Stimulated activated CD4-positive, alpha-beta T cell treated with anti-CD3 and anti-CD28 coated beads, Interleukin-2, amount 100 ng/mL, for 48 hours (primary cell): ENCODE measurements at regions not wholly inside any gene's neighbourhood (a gene's known extent, or its start where the extent isn't known, plus 50 kb on each side); places are given as distances from the start of the nearest gene placed in this dataset.

ENCODE experiments used
- DNase-seq, 2 donors: peaks; one replicate each; pipeline ENCODE4 v3.0.0-alpha.2; 2020

GRCh38 chr2:58875436-58875835, 634.3 kb upstream of the FANCL start:
- no peak for DNase-seq

GRCh38 chr2:58871469-58872142, 630.5 kb upstream of the FANCL start:
- no peak for DNase-seq

DNA sequence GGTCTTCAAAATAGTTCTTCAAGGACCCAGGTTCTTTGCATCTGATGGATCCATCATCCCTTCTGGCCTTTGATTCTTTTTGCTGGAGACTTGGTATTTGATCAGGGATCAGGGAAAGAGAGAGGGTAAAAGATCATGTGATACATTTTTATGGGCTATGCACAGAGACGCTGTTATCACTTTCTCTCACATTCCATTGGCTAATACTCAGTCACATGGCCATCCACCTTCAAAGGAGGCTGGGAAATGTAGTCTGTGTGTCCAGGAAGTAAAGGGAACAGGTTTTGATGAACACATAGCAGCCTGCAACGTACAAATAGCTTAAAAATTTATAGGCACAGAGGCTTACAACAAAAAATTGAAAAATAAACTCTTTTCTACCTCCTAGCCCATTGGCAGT, 629.6 kb upstream of the FANCL start:
- no peak for DNase-seq

DNA sequence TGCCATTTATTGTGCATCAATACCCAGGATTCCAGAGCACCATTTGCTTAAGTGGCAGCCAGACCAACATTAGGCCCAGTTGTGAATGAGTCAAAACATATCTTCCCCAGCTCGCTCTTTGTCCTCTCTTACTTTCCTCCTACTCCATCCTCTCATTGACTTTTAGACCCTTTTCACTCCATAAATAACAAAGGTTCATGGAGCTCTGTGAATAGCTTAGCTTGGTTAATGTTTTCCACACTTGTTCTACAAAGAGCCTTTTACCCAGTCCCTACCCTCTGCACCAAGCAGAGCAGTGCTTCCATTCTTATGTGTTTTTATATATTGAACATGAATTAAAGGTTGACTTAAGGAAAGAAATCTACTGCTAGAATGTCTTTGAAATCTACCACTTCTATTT, 625.8 kb upstream of the FANCL start:
- no peak for DNase-seq

- no peak for DNase-seq
Measured at GRCh38 chr2:58866527-58866926, 625.4 kb upstream of the FANCL start.

DNA sequence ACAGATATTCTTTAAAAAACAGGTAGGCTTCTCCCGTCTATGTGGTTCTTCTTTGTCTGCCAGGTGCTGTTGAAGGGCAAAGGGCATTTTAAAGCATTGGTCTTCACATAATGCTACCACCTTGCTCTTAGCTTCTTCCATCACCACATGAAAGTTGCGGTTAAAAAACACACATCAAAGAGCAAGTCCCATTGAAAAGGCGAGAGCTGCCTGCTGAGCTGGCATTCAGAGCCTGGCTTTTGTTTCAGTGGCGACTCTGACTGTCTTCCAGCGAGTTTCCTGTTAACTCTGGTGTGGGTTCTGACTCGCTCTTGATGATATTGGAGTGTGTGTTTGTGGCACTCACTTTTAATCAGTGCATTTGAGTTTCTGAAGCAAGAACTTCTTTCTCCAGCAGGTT, 624.9 kb upstream of the FANCL start:
- no peak for DNase-seq

DNA sequence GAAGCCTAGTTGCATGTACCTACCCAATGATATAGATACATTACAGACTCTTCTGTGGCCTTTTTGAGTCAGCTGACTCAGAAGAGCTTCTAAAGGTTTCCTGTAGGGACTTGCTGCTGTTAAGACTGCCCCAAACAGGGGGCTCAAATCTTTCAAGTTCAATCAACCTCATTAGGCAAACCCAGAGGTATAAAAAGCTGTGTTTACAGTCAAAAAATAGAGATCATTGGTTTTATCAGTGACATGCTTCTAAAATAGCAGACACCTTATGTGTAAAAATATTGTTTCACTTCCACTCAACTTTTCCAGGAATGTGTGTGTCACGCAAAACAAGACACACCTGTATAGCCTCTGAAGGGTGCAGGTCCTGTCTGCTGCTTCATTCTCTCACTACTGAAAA, 624.3 kb upstream of the FANCL start:
- DNase-seq = no peak

- DNase-seq = no peak
Measured at GRCh38 chr2:58862244-58862643, 621.1 kb upstream of the FANCL start.

- no peak for DNase-seq
Measured at GRCh38 chr2:58860586-58860985, 619.5 kb upstream of the FANCL start.

DNA sequence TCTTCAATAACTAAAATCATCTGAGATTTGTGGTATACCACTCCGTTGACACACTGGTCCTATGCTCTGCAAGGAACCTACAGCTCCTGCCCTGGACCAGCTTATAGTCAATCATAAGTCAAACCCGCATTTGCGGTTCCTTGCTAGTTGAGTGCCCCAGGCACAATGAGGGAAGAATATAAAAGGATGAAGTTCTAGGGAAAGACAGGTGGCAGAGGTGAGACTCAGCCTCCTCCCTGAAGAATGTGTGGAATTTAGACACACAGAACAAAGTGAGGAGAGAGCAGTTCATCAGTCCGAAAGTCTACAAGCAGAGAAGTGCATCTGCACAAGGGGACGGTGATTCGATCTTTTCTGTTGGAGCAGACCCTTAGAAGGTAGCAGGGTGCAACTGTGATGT, 615.0 kb upstream of the FANCL start:
- no peak for DNase-seq

DNA sequence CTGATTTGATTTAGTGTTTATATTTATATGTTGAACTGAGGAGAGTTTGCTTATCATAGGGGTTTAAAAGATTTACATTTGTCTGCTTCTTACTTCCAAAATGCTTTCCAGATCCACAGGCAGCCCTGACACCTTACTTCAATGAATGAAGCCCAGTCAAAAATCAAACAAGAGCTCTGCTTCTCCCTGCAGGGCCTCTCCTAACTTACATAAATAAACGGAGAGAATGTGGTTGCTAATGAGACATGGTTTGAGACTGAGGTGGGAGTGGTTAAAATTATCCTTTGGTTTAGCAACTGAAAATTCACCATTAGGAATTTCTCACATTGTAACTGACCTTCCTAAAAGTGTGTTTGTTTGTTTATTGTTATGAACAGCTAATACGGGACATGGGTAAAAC, 612.3 kb upstream of the FANCL start:
- DNase-seq = no peak

GRCh38 chr2:58852905-58853304, 611.8 kb upstream of the FANCL start:
- DNase-seq = no peak

- DNase-seq = no peak
Measured at GRCh38 chr2:58852243-58852642, 611.1 kb upstream of the FANCL start.

DNA sequence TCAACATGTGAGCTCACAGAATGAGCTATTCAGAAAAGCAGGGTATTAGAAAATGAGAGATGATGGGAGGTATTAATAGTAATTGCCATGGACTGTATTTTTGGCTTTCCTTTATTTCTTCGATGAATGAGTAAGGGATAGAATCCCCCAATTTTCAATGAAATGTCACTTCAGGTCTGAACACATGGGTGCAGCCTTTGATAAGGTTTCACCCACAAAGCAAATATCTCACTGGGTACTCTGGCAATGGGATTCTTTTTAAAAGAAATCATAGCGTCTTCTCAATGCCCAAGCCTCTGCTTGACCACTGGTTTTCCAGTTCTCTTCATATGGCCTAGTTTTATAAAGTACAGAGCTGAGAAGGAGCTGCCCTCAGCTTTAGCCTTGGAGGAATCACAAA, 610.5 kb upstream of the FANCL start:
- no peak for DNase-seq

DNA sequence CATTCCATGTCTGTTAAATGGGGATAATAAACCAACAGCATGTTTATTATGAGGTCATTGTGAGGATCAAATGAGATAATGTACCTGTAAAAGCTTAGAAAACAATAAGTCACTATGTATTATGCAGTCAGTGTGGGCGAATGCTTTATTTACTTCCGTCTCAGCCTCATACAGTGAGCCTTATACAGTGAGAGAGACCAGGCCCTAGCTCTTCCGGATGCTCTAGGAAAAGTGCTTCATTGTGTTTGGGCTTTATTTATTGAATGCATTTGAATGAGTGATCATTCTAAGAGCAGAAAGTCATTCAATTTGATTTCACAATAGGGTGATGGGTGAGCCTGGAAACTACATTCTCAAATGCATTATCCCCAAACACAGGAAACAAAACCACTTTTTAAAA, 603.9 kb upstream of the FANCL start:
- no peak for DNase-seq

- DNase-seq = no peak
Measured at GRCh38 chr2:58842501-58843155, 601.5 kb upstream of the FANCL start.

DNA sequence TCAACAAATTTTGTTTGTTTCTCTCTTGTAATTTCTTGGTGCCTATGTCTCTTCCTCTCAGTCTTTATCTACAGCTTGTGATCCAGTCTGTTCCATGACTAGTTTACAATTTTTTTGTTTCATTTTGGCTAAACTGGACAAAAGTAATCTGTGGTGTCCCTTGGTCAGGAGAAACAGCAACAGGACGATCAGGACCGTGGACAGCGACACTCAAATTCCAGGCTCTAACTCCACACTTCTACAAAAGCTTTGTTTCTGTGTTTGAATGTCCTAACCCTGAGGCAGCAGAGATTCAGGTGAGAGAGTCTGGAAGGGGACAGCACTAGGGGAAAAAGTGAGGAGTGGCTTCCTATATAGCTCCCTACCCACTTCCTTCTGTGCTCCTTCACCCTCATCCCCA, 593.3 kb upstream of the FANCL start:
- no peak for DNase-seq

- no peak for DNase-seq
Measured at GRCh38 chr2:58826795-58827194, 585.7 kb upstream of the FANCL start.

GRCh38 chr2:58812771-58813344, 571.7 kb upstream of the FANCL start:
- no peak for DNase-seq

GRCh38 chr2:58805126-58805525, 564.0 kb upstream of the FANCL start:
- no peak for DNase-seq

- DNase-seq = no peak
Measured at GRCh38 chr2:58803192-58803591, 562.1 kb upstream of the FANCL start.

DNA sequence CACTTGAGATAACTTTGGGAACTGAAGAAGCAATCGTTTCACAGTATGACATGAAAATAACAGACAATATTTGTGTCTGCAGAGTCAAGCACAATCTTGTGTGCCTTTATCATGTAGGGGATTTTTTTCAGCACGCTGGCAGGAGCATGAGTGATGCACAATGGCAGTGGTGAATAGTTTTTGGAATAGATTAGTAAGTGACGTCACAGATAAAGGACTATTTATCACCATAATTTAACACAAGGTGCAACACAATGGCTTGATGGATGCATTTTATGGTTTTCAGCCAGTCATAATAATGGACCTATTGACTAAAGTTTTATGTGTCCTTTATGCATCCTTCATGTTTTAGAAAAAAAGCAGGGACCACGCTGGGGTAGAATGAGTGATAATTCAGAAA, 559.8 kb upstream of the FANCL start:
- DNase-seq = no peak

- DNase-seq = no peak
Measured at GRCh38 chr2:58798676-58799208, 557.6 kb upstream of the FANCL start.

GRCh38 chr2:58796239-58796910, 555.2 kb upstream of the FANCL start:
- no peak for DNase-seq
